ENCODE measurements at regions not wholly inside any gene's neighbourhood (a gene's known extent, or its start where the extent isn't known, plus 50 kb on each side); places are given as distances from the start of the nearest gene placed in this dataset.
"Not testable (repeated sequence)": the region's sequence is repeated elsewhere in the genome, so short reads cannot be mapped to it uniquely, and the experiment has no call there.

GRCh38 chr13:86878781-86879180 is 792.4 kb upstream of the SLITRK5 start:
- H3K4me1 Mint-ChIP-seq = no peaks in the 10 kb centered on the region
- H3K27me3 Mint-ChIP-seq = no peaks in the 10 kb centered on the region
- no peaks in the 10 kb centered on the region for H3K36me3 Mint-ChIP-seq (ENCODE audit: low read depth)
- no peak overlapping the region for H3K27ac Mint-ChIP-seq
- ChIA-PET CTCF (no interaction called here), POLR2A (no interaction called here)
- no peak overlapping the region for H3K4me3 Mint-ChIP-seq
- no peak for DNase-seq
- H3K9me3 Mint-ChIP-seq = peaks cover 2% of the 10 kb centered on the region

GRCh38 chr13:86881390-86881789 is 789.8 kb upstream of the SLITRK5 start:
- Mint-ChIP-seq H3K27me3 (no peaks in the 10 kb centered on the region), H3K27ac (no peak overlapping the region), H3K4me1 (no peaks in the 10 kb centered on the region), H3K9me3 (peaks cover 2% of the 10 kb centered on the region), H3K36me3 (ENCODE audit: low read depth) (no peaks in the 10 kb centered on the region), H3K4me3 (no peak overlapping the region)
- no peak for DNase-seq
- ChIA-PET POLR2A (no interaction called here), CTCF (no interaction called here)

- Mint-ChIP-seq H3K27me3 (no peaks in the 10 kb centered on the region), H3K36me3 (ENCODE audit: low read depth) (no peaks in the 10 kb centered on the region), H3K4me3 (no peak overlapping the region), H3K4me1 (no peaks in the 10 kb centered on the region), H3K9me3 (no peaks in the 10 kb centered on the region), H3K27ac (no peak overlapping the region)
- DNase-seq = no peak
- CTCF ChIA-PET = no interaction called here
- POLR2A ChIA-PET = no interaction called here
Observed at GRCh38 chr13:86882107-86882506, 789.1 kb upstream of the SLITRK5 start.

GRCh38 chr13:86882835-86883234 is 788.3 kb upstream of the SLITRK5 start:
- H3K9me3 Mint-ChIP-seq = no peaks in the 10 kb centered on the region
- no peaks in the 10 kb centered on the region for H3K27me3 Mint-ChIP-seq
- no peak for DNase-seq
- ChIA-PET POLR2A (no interaction called here), CTCF (no interaction called here)
- no peak overlapping the region for H3K4me3 Mint-ChIP-seq
- no peak overlapping the region for H3K27ac Mint-ChIP-seq
- H3K36me3 Mint-ChIP-seq (ENCODE audit: low read depth) = no peaks in the 10 kb centered on the region
- no peaks in the 10 kb centered on the region for H3K4me1 Mint-ChIP-seq

- CTCF ChIA-PET = no interaction called here
Observed at GRCh38 chr13:86892330-86892729, 778.8 kb upstream of the SLITRK5 start.

GRCh38 chr13:86900906-86901305 is 770.3 kb upstream of the SLITRK5 start:
- Mint-ChIP-seq H3K9me3 (peaks cover 3% of the 10 kb centered on the region), H3K36me3 (ENCODE audit: low read depth) (no peaks in the 10 kb centered on the region), H3K27me3 (no peaks in the 10 kb centered on the region), H3K4me1 (no peaks in the 10 kb centered on the region), H3K4me3 (no peak overlapping the region), H3K27ac (no peak overlapping the region)
- CTCF ChIA-PET = no interaction called here
- DNase-seq = no peak
- POLR2A ChIA-PET = no interaction called here

More at GRCh38 chr13:86892330-86892729, 778.8 kb upstream of the SLITRK5 start:
- Mint-ChIP-seq H3K27ac (no peak overlapping the region), H3K9me3 (peaks cover 8% of the 10 kb centered on the region), H3K27me3 (no peaks in the 10 kb centered on the region), H3K36me3 (ENCODE audit: low read depth) (no peaks in the 10 kb centered on the region), H3K4me3 (no peak overlapping the region), H3K4me1 (no peaks in the 10 kb centered on the region)
- POLR2A ChIA-PET = no interaction called here
- DNase-seq = no peak

GRCh38 chr13:86906127-86906874 is 764.9 kb upstream of the SLITRK5 start:
- no peaks in the 10 kb centered on the region for H3K36me3 Mint-ChIP-seq (ENCODE audit: low read depth)
- ChIA-PET POLR2A (no interaction called here), CTCF (no interaction called here)
- H3K9me3 Mint-ChIP-seq = no peaks in the 10 kb centered on the region
- H3K4me1 Mint-ChIP-seq = no peaks in the 10 kb centered on the region
- H3K27ac Mint-ChIP-seq = no peak overlapping the region
- DNase-seq = no peak
- H3K27me3 Mint-ChIP-seq = no peaks in the 10 kb centered on the region
- no peak overlapping the region for H3K4me3 Mint-ChIP-seq

GRCh38 chr13:86907156-86907555 is 764.0 kb upstream of the SLITRK5 start:
- Mint-ChIP-seq H3K36me3 (ENCODE audit: low read depth) (no peaks in the 10 kb centered on the region), H3K4me3 (no peak overlapping the region), H3K4me1 (no peaks in the 10 kb centered on the region), H3K9me3 (no peaks in the 10 kb centered on the region), H3K27me3 (no peaks in the 10 kb centered on the region), H3K27ac (no peak overlapping the region)
- ChIA-PET CTCF (no interaction called here), POLR2A (no interaction called here)
- DNase-seq = no peak

GRCh38 chr13:86909318-86909717 is 761.9 kb upstream of the SLITRK5 start:
- Mint-ChIP-seq H3K4me1 (no peaks in the 10 kb centered on the region), H3K4me3 (no peak overlapping the region), H3K36me3 (ENCODE audit: low read depth) (no peaks in the 10 kb centered on the region), H3K27me3 (no peaks in the 10 kb centered on the region), H3K27ac (no peak overlapping the region), H3K9me3 (peaks cover 1% of the 10 kb centered on the region)
- DNase-seq = no peak
- ChIA-PET CTCF (no interaction called here), POLR2A (no interaction called here)

GRCh38 chr13:86914757-86915156 is 756.4 kb upstream of the SLITRK5 start:
- CTCF ChIA-PET = no interaction called here
- Mint-ChIP-seq H3K36me3 (ENCODE audit: low read depth) (no peaks in the 10 kb centered on the region), H3K4me3 (no peak overlapping the region), H3K27ac (no peak overlapping the region), H3K27me3 (no peaks in the 10 kb centered on the region), H3K4me1 (no peaks in the 10 kb centered on the region), H3K9me3 (peaks cover 16% of the 10 kb centered on the region)
- DNase-seq = no peak
- POLR2A ChIA-PET = no interaction called here

GRCh38 chr13:86917438-86917837 is 753.7 kb upstream of the SLITRK5 start:
- CTCF ChIA-PET; H3K27me3 Mint-ChIP-seq; POLR2A ChIA-PET; DNase-seq; H3K4me3 Mint-ChIP-seq; H3K27ac Mint-ChIP-seq; H3K4me1 Mint-ChIP-seq; H3K36me3 Mint-ChIP-seq (ENCODE audit: low read depth): not testable (repeated sequence)
- peaks cover 16% of the 10 kb centered on the region for H3K9me3 Mint-ChIP-seq

- Mint-ChIP-seq H3K27ac (no peak overlapping the region), H3K4me1 (no peaks in the 10 kb centered on the region), H3K27me3 (no peaks in the 10 kb centered on the region), H3K36me3 (ENCODE audit: low read depth) (no peaks in the 10 kb centered on the region), H3K9me3 (peaks cover 15% of the 10 kb centered on the region), H3K4me3 (no peak overlapping the region)
- no peak for DNase-seq
- POLR2A ChIA-PET = no interaction called here
- CTCF ChIA-PET = no interaction called here
Observed at GRCh38 chr13:86918682-86919081, 752.5 kb upstream of the SLITRK5 start.

- CTCF ChIA-PET = no interaction called here
- no peak overlapping the region for H3K4me3 Mint-ChIP-seq
- POLR2A ChIA-PET = no interaction called here
- no peak overlapping the region for H3K27ac Mint-ChIP-seq
- H3K36me3 Mint-ChIP-seq (ENCODE audit: low read depth) = no peaks in the 10 kb centered on the region
- peaks cover 13% of the 10 kb centered on the region for H3K9me3 Mint-ChIP-seq
- no peaks in the 10 kb centered on the region for H3K27me3 Mint-ChIP-seq
- DNase-seq = no peak
- H3K4me1 Mint-ChIP-seq = no peaks in the 10 kb centered on the region
Observed at GRCh38 chr13:86920961-86921360, 750.2 kb upstream of the SLITRK5 start.

GRCh38 chr13:86922936-86923335 is 748.2 kb upstream of the SLITRK5 start:
- Mint-ChIP-seq H3K9me3 (peaks cover 6% of the 10 kb centered on the region), H3K36me3 (ENCODE audit: low read depth) (no peaks in the 10 kb centered on the region), H3K27me3 (no peaks in the 10 kb centered on the region), H3K4me3 (no peak overlapping the region), H3K27ac (no peak overlapping the region), H3K4me1 (no peaks in the 10 kb centered on the region)
- ChIA-PET POLR2A (no interaction called here), CTCF (no interaction called here)
- DNase-seq = no peak

- POLR2A ChIA-PET; H3K27ac Mint-ChIP-seq; DNase-seq; H3K4me1 Mint-ChIP-seq; H3K4me3 Mint-ChIP-seq; H3K36me3 Mint-ChIP-seq (ENCODE audit: low read depth); CTCF ChIA-PET; H3K9me3 Mint-ChIP-seq; H3K27me3 Mint-ChIP-seq: not testable (repeated sequence)
Observed at GRCh38 chr13:86926916-86927315, 744.3 kb upstream of the SLITRK5 start.
